NCI-H69 (cell line): ENCODE measurements at regions not wholly inside any gene's neighbourhood (a gene's known extent, or its start where the extent isn't known, plus 50 kb on each side); places are given as distances from the start of the nearest gene placed in this dataset.

ENCODE experiments used
- DNase-seq: peaks from one replicate; lab custom pipeline; 2025; lab: John Stamatoyannopoulos, UW

DNA sequence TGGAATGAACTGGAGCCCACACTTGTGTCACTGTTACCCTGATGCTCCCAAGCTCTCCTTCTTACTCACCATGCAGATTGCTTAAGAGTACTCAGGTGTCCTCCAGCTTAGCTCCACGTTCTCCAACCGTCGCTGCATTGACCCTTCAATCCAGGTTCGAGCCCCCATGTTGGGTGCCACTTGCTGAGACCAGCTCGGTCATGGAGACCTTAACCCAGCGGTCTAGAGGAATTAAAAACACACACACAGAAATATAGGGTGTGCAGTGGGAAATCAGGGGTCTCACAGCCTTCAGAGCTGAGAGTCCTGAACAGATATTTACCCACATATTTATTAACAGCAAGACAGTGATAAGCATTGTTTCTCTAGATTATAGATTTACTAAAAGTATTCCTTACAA lies 229.1 kb upstream of the APCDD1 start:
- DNase-seq = no peak

DNA sequence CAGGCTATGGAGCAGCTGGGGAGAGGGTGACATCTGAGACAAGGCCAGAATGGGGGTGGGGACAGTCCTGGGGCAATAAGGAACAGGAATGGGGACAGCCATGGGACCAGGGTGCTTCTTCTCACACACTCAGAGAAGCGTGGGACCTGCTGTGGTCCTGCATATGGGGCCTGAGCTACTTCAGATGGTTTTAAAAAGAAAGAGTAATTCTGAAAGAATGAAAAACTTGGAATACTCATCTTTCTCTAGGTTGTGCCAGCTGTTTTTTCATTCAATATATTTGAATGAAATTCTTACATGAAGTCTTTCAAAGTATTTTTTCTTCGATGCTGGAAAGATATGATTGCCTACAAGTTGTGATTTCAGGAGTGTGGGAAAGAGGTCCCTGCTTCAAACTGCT lies 227.5 kb upstream of the APCDD1 start:
- no peak for DNase-seq

DNA sequence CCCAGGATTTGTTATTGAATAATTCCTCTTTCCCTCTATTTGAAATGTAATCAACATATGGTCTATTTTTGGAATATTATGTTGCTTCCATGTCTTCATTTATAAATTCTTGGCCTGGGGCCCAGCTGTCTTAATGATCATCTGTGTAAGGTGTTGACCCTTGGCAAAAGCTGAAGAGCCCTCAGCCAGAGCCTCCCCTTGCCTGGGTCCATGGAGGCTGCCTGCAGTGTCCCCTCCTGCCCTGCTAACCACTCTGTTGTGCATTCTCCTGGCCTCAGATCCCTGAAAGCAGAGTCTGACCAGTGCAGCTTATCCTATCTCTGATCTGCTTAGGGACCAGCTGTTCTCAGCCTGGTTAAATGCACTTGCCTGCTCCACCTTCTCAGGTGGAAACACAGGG lies 226.1 kb upstream of the APCDD1 start:
- peak; percentile 89 for DNase-seq

DNA sequence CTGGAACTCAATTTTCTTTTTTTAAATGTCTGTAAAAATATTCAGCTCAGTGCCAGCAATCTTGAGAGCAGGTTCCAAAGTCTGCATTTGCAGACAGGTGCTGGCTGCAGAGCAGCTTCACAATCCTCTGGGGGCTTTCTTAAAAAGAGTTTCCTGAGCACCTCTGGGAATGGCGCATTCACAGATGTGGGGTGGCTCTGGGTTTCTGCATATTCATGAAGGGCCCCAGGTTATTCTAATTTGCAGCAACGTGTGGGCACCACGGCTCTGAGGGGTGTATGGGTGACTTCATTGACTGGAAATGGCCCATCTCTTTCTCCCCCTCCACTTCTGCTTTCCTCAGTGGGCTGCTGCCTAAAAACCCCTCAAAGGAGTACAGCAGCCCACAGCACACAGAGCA lies 225.0 kb upstream of the APCDD1 start:
- DNase-seq = no peak

DNA sequence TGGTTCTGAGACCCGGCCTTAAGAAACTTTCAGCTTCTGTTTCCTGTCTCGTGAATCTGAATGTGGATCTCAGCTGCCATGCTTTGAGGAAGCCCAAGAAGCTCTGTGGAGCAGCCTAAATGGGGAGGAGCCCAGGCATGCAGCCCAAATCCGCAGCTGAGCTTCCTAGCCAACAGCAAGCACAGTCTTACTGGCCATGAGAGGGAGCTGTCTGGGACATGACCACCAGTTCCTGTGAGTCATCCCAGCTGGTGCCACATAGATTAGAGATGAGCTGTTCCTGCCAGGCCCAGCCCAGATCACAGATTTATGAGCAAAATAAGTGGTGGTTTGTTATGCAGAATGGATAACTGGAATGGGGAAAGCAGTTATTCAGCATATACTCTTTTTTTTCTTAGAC lies 224.4 kb upstream of the APCDD1 start:
- DNase-seq = peak; percentile 73

DNA sequence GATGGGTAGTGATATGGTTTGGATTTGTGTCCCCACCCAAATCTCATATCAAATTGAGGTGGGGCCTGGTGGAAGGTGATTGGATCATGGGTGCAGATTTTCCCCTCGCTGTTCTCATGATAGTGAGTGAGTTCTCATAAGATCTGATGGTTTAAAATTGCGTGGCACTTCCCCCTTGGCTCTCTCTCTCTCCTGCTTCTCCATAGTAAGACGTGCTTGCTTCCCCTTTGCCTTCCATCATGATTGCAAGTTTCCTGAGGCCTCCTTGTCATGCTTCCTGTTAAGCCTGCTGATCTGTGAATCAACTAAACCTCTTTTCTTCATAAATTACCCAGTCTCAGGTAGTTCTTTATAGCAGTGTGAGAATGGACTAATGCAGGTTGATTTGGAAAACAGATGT lies 223.2 kb upstream of the APCDD1 start:
- no peak for DNase-seq

DNA sequence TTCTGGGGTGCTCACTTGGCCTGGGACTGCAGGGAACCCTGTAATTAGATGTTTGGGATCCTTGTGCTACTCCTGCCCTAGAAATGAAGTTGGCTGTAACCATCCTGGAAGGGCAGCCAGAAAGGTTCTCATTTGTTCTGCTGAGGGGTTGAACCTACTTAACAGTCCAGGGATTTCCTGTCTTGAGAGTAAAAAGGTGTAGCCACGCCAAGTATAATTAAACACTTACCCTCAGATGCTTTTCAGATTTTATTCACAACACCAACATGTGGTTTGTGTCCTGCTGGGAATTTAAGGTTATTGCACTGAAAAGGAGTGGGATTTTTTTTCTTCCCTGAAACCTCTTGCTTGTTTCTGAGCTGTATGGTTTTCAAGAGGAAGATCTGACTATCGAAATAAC lies 222.4 kb upstream of the APCDD1 start:
- peak; percentile 93 for DNase-seq

DNA sequence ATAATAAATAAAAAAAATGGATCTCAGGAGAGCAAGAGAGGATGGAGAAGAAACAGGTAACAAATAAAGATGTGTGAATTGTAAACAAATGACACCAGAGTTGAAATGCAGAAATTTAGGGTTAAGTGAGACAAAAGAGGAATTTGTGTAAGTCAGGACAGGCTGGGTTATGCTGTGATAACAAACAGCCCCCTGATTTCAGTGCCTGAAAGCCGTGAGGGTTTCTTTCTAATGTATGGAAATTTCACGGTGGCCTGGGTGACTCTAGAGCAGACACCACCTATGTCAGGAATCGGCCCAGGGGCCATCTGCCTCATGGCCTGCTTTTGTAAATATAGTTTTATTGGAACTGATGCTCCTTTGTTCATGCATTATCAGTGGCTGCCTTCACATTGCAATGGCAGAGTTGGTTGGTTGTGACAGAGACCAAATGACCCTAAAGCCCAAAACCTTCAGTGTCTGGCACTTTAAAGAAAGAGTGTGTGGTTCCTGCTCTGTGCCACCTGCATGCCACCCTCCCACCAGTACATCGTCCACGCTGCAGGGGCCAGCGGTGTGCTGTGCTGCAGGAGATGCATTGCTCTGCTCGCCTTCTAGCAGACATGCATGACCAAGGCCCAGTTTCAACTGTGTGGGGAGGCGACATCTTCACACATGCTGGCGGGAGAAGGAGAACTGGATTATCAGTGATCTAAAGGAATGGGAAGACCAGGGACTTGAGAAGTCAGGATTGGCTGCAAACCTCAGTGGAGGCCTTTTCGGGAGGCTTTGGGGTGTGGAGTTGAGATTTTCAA lies 221.2 kb upstream of the APCDD1 start:
- DNase-seq = no peak

DNA sequence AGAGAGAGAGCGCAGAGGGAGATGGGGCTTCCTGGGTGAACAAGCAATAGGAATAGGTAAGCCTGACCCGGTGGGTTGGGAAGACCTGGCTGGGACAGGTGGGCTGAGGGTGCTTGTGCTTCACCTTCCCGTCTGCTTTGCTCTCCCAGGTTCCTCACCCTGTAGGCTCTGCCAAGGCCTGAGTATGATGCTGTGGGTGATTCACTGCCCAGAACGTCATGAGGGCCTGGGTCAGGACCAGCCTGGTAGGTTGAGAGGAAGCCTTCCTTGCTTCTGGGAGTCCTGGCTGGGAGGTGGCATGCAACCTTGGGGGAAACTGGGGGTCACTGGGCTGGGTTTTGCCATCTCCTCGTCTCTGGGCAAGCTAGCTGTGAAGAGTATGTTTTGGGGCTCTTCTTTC lies 220.2 kb upstream of the APCDD1 start:
- no peak for DNase-seq

DNA sequence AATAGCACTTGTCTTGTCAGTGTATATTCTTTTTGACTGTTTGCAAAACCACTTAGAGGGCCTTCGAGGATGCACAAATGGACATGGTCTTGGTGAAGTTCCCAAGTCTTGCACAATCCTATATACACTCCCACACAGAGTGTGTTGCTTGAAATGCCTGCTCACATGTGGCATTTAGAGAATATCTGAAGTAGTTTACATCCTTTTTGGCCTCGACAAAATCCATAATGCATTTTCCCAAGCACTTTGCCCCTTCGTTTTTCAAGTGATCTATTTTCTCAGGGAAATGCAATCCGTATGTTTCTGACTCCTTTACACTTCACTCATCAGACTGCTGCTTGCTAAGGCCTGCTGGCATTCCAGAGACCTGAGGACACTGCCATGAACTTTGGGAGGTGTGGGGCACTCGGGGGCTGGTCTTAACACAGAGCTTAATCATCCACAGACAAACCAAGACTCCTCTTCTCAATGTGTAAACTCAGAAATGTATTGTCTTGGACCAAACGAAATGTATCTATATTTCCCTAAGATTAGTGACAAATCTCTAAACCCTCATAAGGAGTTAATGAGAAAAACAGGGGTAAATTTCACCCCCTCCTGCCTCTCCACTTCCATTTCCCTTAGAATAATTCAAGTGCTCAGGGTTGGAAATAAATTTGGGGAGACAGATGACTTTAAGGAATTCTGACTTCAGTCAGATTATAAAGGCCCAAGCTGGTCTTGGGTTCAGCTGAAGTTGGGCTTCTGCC lies 219.3 kb upstream of the APCDD1 start:
- no peak for DNase-seq

DNA sequence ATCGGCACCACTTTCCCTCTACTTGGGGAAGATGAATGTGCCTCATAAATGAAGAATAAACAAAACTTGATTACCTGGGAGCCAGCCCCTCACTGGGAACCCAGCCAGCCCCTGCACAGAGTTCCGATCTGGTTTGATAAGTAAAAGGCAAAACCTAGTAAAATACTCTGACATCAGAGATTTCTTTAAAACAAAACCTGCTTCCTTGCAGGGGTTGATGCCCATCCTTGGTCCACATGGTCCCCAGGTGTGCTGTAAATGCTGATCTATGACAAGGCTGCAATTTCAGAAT lies 218.8 kb upstream of the APCDD1 start:
- peak; percentile 83 for DNase-seq

DNA sequence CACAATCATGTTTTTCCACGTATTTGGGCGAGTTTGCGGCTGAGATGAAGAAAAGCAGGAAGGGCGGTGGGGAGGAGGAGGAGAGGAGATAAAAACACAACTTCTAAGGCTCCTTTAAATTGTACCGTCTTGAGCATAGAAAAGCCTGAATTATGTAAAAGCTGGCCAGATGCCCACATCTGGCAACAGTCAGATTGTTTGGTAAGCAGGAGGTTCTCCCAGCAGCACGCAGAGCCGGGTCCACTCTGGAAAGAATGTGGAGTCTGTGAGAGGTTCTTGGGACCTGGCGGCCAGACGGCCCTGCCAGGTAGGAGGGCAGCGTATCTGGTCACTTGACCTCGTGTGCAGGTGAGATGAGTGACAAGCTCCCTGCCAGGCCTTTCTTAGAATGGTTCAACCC lies 215.3 kb upstream of the APCDD1 start:
- DNase-seq = no peak

DNA sequence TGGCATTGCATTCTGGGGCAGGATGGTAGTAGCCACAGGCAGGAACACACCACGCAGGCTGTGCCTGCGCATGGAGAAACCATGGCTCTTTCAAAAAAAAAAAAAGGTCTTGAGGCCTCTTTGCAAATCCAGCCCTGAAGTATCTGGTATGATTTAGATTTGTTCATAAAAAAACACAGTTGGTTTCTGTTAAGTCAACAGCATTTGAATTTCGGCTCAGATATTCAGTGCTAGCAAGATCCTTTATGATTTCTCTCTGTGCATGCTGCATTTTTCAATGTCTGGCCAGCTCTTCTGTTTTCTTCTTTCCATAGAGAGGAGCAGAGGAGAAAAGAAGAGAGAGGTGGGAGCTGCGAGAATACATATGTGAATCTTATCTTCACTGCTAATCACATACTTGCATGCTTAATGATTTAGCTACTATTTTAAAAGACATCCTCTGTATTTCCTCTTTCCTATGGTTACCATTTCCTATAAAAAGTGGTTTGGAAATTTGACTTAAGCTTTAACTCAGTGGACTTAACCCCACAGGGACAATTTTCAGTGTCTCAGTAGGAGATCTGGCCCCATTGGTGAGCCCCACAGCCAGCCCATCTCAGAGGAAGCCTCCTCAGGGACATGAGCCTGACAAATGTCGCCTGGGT lies 214.3 kb upstream of the APCDD1 start:
- no peak for DNase-seq

DNA sequence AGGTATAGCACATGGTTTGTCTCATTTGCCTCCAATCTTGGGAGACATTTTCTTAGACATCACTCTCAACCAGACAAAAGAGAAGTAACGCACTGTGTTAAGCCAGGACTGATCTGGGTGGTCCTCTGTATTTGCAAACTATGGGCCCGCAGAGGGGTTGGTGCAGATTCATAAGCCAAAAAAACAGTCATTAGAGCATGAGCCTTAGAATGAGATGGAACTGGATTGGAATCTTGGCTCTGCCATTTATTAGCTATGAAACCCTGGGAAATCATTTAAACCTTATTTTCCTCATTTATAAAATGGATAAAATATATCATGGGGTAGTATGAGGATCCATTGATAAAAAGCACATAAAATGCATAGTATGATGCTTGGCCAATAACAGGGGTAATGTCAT lies 213.5 kb upstream of the APCDD1 start:
- DNase-seq = no peak

DNA sequence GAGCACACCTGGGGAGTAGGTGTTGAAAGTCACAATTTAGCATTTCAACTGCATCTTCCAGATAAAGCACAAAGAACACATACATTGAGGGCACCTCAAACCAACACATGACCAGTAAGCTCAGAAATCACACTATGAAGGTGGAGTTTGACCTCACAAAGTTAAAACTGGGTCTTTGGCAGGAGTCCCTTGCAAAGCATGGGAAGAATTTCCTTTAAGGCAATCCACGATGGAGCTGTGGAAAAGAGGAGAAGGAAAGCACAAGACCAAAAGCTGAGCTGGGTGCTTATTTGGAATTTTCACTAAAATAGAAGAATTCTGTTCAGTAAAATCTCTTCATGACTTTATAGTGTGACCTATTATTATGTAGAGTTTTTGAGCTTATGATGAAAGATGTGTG lies 212.9 kb upstream of the APCDD1 start:
- no peak for DNase-seq

DNA sequence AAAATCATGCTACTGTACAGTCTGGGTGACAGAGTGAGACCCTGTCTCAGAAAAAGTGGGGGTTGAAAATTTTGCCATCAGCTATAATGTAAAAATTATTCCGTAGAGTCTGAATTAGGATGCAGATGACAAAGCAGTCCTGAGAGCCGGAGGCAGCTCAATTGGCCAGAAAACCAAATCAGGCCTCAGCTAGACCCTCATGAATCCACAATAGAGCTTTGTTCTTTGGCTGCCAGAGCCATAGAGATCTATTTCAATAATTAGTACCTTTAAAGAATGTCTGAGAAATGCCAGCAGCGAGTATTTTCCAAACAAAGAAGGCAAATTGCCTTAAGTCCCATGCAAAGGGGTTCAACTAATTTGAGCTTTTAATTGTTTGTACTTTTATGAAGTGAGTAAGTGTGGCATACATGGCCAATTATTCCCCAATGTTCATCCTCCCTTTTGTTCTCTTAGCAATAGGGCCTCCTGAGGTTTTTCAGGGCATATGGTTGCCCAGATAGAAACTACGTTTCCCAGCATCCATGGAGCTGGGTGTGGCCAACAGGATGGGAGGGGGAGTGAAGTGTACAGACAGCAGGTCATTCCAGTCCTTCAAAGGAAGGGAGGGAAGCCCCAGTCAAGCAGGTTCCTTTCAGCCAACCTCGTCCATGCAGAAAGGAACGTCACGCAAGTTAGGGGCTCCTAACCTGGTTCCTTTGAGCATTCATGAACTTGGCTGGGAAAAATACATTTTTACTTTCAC lies 211.3 kb upstream of the APCDD1 start:
- peak; percentile 97 for DNase-seq

DNA sequence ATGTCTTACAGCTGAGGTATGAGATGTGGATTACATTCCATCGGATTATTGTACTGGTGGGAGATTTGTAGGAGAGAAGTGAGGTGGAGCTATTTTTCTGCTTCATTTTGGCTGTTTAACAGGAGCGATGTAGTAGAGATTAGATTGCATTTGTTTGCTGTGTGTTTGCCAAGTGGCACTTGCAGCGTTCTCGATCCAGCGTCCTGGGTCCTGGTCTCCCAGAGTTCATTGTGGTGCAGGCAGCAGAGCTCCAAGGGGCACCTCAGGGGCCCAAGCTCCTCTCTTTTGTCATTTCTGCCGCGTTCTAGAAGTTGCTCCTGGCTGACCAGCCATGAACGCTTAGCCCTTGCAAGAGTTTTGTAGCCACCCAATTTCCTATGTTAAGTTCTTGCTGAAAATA lies 210.1 kb upstream of the APCDD1 start:
- no peak for DNase-seq

DNA sequence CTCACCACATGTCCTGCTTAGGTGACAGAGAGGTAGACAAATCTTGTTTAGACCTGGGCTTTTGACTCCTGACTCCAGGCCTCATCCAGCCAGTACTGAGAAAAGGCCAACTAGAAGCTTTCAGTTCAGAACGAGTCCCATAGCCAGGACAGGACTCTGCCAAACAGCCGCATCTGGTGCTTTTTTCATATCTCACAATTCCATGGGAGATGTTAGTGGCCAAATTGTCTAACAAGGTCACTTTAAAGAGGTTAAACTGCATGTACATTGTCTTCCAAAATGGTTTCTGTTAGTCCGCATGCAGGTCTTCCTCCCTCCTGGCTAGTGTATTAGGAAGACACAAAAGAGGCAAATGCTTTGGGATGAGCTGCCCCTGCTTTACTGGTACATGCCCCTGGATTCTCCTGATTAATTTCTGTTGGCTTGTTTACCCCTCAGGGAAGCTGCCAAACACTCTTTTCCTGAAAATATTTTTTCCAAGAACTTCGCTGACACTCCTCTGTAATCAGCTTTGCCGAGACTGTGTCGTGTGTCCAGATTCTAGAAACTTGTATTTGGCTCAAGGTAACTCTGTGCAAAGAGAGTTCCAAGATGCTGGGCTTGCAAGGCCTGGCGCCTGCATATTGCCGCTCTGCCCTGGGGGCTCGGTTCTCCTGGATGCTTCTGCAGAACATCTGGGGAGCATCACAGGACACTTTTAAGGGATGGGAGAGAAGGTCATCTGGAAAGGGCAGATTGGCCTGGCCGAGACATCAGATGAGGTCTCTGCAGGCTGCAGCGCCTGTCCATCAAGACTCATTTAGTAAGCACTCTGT lies 209.2 kb upstream of the APCDD1 start:
- DNase-seq = no peak

DNA sequence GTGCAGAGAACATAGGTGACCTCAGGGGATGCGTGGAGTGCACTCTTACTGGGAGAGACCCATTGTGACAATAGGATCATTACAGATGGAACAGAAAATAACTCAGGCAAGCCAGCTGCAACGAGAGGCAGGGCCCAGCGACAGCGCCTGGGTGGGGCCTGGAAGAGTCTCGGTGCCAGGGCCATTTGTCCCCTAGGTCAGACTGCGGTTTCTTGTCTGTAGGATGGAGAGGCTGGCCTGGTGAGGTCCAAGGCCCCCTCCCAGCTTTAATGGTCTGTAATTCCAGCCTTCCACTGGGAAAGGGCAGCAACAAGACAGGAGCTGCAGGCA lies 208.6 kb upstream of the APCDD1 start:
- no peak for DNase-seq

DNA sequence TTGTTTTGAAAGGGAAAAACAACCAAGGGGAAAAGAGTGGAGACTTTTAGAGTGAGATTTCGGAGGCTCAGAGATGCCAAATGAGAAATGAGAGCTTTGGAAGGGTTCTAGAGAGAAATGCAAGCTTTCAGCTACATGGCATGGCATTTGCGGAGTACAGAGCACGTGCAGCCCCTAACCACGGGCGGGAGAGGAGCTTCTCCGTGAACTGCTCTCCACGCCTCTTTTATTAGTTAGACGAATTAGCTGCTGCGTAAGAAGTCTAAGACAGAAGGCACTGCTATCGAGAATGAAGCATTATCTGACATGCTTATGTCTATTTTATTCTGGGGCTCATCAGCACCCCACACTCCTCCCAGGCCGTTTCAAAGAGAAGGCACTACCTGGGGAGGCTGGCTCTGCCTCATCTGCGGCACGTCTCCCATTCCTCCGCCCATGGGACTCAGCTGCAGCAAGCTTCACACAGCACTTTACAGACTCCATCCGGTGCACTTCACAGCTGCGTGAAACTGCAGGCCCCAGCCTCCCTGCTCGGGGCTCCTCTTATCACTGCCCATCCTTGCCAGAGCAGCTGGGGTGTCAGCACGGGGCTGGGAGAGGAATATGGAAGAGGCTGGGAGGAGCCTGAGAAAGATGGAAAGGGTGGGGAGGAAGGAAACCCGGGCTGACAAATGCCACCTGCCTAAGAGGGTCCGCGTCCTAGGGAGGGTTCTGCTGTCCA lies 207.3 kb upstream of the APCDD1 start:
- DNase-seq = no peak

DNA sequence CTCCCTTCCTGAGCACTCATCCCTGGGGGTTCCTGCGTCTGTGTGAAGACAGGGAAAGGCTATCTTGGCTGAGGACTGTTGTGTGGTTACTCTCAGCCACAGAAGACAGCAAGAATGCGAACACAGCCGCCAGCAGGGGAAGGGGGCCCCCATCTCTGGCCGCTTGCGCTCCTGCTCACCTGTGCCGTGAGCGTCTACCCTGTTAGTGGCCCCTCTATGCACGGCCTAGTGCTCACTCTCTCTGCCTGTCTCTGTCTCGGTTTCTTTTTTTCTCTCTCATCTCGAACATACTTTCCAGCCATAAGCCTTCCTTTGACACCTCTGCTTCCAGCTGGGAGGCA lies 206.7 kb upstream of the APCDD1 start:
- no peak for DNase-seq
